ENCODE measurements at regions not wholly inside any gene's neighbourhood (a gene's known extent, or its start where the extent isn't known, plus 50 kb on each side); places are given as distances from the start of the nearest gene placed in this dataset.

- no peak for TF ChIP-seq EZH2 (IDR thresholded peaks at IDR 0.05)
- no peak for TF ChIP-seq POLR2AphosphoS5 (IDR thresholded peaks at IDR 0.05; ENCODE audit: borderline replicate concordance, low read depth, low read length)
Observed at GRCh38 chr12:14164266-14164665, 182.9 kb upstream of the GRIN2B start.
